Duodenal mucosa (tissue), 2 donors: ENCODE measurements at regions not wholly inside any gene's neighbourhood (a gene's known extent, or its start where the extent isn't known, plus 50 kb on each side); places are given as distances from the start of the nearest gene placed in this dataset.

Source experiments
- H3K27ac ChIP-seq: one replicate; pipeline ENCODE4 v1.7.0; 2013; ENCODE audit warnings: low read depth, low read length
- H3K27me3 ChIP-seq, 2 donors: one replicate each; pipeline ENCODE4 v1.7.0; 2013; ENCODE audit warnings: low read length in 2 of 2, control low read depth in 1 of 2; ENCODE audit not compliant: insufficient read depth in 2 of 2, control insufficient read depth in 1 of 2
- H3K36me3 ChIP-seq, 2 donors: one replicate each; pipeline ENCODE4 v1.7.0; 2013; ENCODE audit warnings: low read length in 2 of 2, control low read depth in 1 of 2; ENCODE audit not compliant: insufficient read depth in 2 of 2, control insufficient read depth in 1 of 2
- H3K4me1 ChIP-seq, 2 donors: one replicate each; pipeline ENCODE4 v1.7.0; 2013; ENCODE audit warnings: low read length in 2 of 2, control low read depth in 1 of 2; ENCODE audit not compliant: insufficient read depth in 2 of 2, control insufficient read depth in 1 of 2
- H3K4me3 ChIP-seq, 2 donors: one replicate each; pipeline ENCODE4 v1.7.0; 2013; ENCODE audit warnings: low read length in 2 of 2, low read depth in 1 of 2
- H3K9ac ChIP-seq, 2 donors: one replicate each; pipeline ENCODE4 v1.7.0; 2013; ENCODE audit warnings: low read length in 2 of 2, low read depth in 1 of 2
- H3K9me3 ChIP-seq, 2 donors: one replicate each; pipeline ENCODE4 v1.7.0; 2013; ENCODE audit warnings: low read length in 2 of 2, control low read depth in 1 of 2; ENCODE audit not compliant: control insufficient read depth in 1 of 2

- no peaks in the 10 kb centered on the region for H3K36me3 ChIP-seq
- H3K27me3 ChIP-seq = no peaks in the 10 kb centered on the region
- H3K9me3 ChIP-seq = peaks cover 0 to 13% of the 10 kb centered on the region in 2 donors
- H3K4me3 ChIP-seq = no peak overlapping the region
- no peak overlapping the region for H3K27ac ChIP-seq
- H3K9ac ChIP-seq = no peak overlapping the region
- H3K4me1 ChIP-seq = no peaks in the 10 kb centered on the region
Observed at GRCh38 chr20:60862601-60863000, 389.5 kb upstream of the CDH4 start.

GRCh38 chr20:60863548-60863947 lies 388.5 kb upstream of the CDH4 start:
- Histone ChIP-seq H3K4me3 (no peak overlapping the region), H3K9ac (no peak overlapping the region), H3K27me3 (no peaks in the 10 kb centered on the region), H3K36me3 (no peaks in the 10 kb centered on the region), H3K27ac (no peak overlapping the region), H3K4me1 (no peaks in the 10 kb centered on the region), H3K9me3 (peaks cover 0 to 13% of the 10 kb centered on the region in 2 donors)

- no peaks in the 10 kb centered on the region for H3K4me1 ChIP-seq
- no peak overlapping the region for H3K27ac ChIP-seq
- no peaks in the 10 kb centered on the region for H3K9me3 ChIP-seq
- H3K4me3 ChIP-seq = no peak overlapping the region
- no peaks in the 10 kb centered on the region for H3K36me3 ChIP-seq
- H3K27me3 ChIP-seq = no peaks in the 10 kb centered on the region
- no peak overlapping the region for H3K9ac ChIP-seq
Observed at GRCh38 chr20:60867589-60867988, 384.5 kb upstream of the CDH4 start.

GRCh38 chr20:60868316-60868891 lies 383.7 kb upstream of the CDH4 start:
- H3K27ac ChIP-seq = no peak overlapping the region
- H3K4me3 ChIP-seq = no peak overlapping the region
- H3K4me1 ChIP-seq = no peaks in the 10 kb centered on the region
- H3K9me3 ChIP-seq = no peaks in the 10 kb centered on the region
- no peaks in the 10 kb centered on the region for H3K36me3 ChIP-seq
- H3K27me3 ChIP-seq = no peaks in the 10 kb centered on the region
- H3K9ac ChIP-seq = no peak overlapping the region

- H3K27ac ChIP-seq = no peak overlapping the region
- no peak overlapping the region for H3K9ac ChIP-seq
- H3K4me3 ChIP-seq = no peak overlapping the region
- H3K9me3 ChIP-seq = no peaks in the 10 kb centered on the region
- no peaks in the 10 kb centered on the region for H3K36me3 ChIP-seq
- H3K27me3 ChIP-seq = no peaks in the 10 kb centered on the region
- H3K4me1 ChIP-seq = no peaks in the 10 kb centered on the region
Observed at GRCh38 chr20:60869087-60869486, 383.0 kb upstream of the CDH4 start.

GRCh38 chr20:60869625-60870024 lies 382.4 kb upstream of the CDH4 start:
- H3K9ac ChIP-seq = no peak overlapping the region
- no peak overlapping the region for H3K4me3 ChIP-seq
- H3K4me1 ChIP-seq = no peaks in the 10 kb centered on the region
- no peaks in the 10 kb centered on the region for H3K27me3 ChIP-seq
- H3K27ac ChIP-seq = no peak overlapping the region
- H3K9me3 ChIP-seq = no peaks in the 10 kb centered on the region
- no peaks in the 10 kb centered on the region for H3K36me3 ChIP-seq

GRCh38 chr20:60870040-60870439 lies 382.0 kb upstream of the CDH4 start:
- H3K4me1 ChIP-seq = no peaks in the 10 kb centered on the region
- no peak overlapping the region for H3K27ac ChIP-seq

GRCh38 chr20:60872224-60872623 lies 379.8 kb upstream of the CDH4 start:
- H3K9me3 ChIP-seq = no peaks in the 10 kb centered on the region
- H3K27me3 ChIP-seq = no peaks in the 10 kb centered on the region
- H3K4me1 ChIP-seq = no peaks in the 10 kb centered on the region
- no peak overlapping the region for H3K27ac ChIP-seq
- no peak overlapping the region for H3K9ac ChIP-seq
- no peak overlapping the region for H3K4me3 ChIP-seq
- no peaks in the 10 kb centered on the region for H3K36me3 ChIP-seq

More at GRCh38 chr20:60870040-60870439, 382.0 kb upstream of the CDH4 start:
- Histone ChIP-seq H3K27me3 (no peaks in the 10 kb centered on the region), H3K9ac (no peak overlapping the region), H3K9me3 (no peaks in the 10 kb centered on the region), H3K4me3 (no peak overlapping the region), H3K36me3 (no peaks in the 10 kb centered on the region)

GRCh38 chr20:60877071-60877857 lies 374.8 kb upstream of the CDH4 start:
- Histone ChIP-seq H3K4me1 (no peaks in the 10 kb centered on the region), H3K9ac (no peak overlapping the region), H3K9me3 (peaks cover 0 to 5% of the 10 kb centered on the region in 2 donors), H3K4me3 (no peak overlapping the region), H3K27me3 (no peaks in the 10 kb centered on the region), H3K27ac (no peak overlapping the region), H3K36me3 (no peaks in the 10 kb centered on the region)

GRCh38 chr20:60882836-60883235 lies 369.2 kb upstream of the CDH4 start:
- no peaks in the 10 kb centered on the region for H3K4me1 ChIP-seq
- no peaks in the 10 kb centered on the region for H3K36me3 ChIP-seq
- no peaks in the 10 kb centered on the region for H3K27me3 ChIP-seq
- H3K9ac ChIP-seq = no peak overlapping the region
- H3K4me3 ChIP-seq = no peak overlapping the region
- no peak overlapping the region for H3K27ac ChIP-seq
- peaks cover 0 to under 1% of the 10 kb centered on the region in 2 donors for H3K9me3 ChIP-seq
